Parathyroid adenoma (tissue), 2 donors: ENCODE measurements at regions not wholly inside any gene's neighbourhood (a gene's known extent, or its start where the extent isn't known, plus 50 kb on each side); places are given as distances from the start of the nearest gene placed in this dataset.

ENCODE experiments used
- H2AFZ ChIP-seq: fragments of 300-600 bp; sonication (generic); one replicate; pipeline ENCODE4 v1.7.0; 2017; ENCODE audit warnings: antibody characterized with exemption, mild to moderate bottlenecking
- H3K27ac ChIP-seq: fragments of 300-600 bp; sonication (generic); one replicate; pipeline ENCODE4 v1.7.0; 2017
- H3K27me3 ChIP-seq: fragments of 300-600 bp; sonication (generic); one replicate; pipeline ENCODE4 v1.7.0; 2017; ENCODE audit warnings: low read length; ENCODE audit not compliant: control insufficient read depth, insufficient read depth
- H3K36me3 ChIP-seq: fragments of 300-600 bp; sonication (generic); one replicate; pipeline ENCODE4 v1.7.0; 2017; ENCODE audit warnings: low read length; ENCODE audit not compliant: control insufficient read depth, insufficient read depth
- H3K4me1 ChIP-seq: fragments of 300-600 bp; sonication (generic); one replicate; pipeline ENCODE4 v1.7.0; 2017; ENCODE audit warnings: control low read depth
- H3K4me2 ChIP-seq: fragments of 300-600 bp; sonication (generic); one replicate; pipeline ENCODE4 v1.7.0; 2017; ENCODE audit warnings: low read length
- H3K4me3 ChIP-seq: fragments of 300-600 bp; sonication (generic); one replicate; pipeline ENCODE4 v1.7.0; 2017; ENCODE audit warnings: low read depth, low read length
- H3K79me2 ChIP-seq: fragments of 300-600 bp; sonication (generic); one replicate; pipeline ENCODE4 v1.7.0; 2017; ENCODE audit warnings: control low read depth
- H3K9ac ChIP-seq: fragments of 300-600 bp; sonication (generic); one replicate; pipeline ENCODE4 v1.7.0; 2017; ENCODE audit warnings: mild to moderate bottlenecking
- H3K9me3 ChIP-seq: fragments of 300-600 bp; sonication (generic); one replicate; pipeline ENCODE4 v1.7.0; 2017; ENCODE audit warnings: low read length; ENCODE audit not compliant: control insufficient read depth
- CTCF ChIP-seq: fragments of 300-600 bp; sonication (generic); IDR thresholded peaks from one replicate; pipeline ENCODE4 v1.7.0; 2017; ENCODE audit warnings: antibody characterized with exemption, mild to moderate bottlenecking
- donor health status: primary hyperparathyroidism.

- Histone ChIP-seq H3K79me2 (no peaks in the 10 kb centered on the region), H3K4me2 (no peak overlapping the region), H3K36me3 (no peaks in the 10 kb centered on the region), H3K4me3 (no peak overlapping the region), H3K4me1 (no peaks in the 10 kb centered on the region), H3K27me3 (no peaks in the 10 kb centered on the region), H3K9ac (no peak overlapping the region), H3K27ac (no peak overlapping the region), H2AFZ (no peak overlapping the region), H3K9me3 (no peaks in the 10 kb centered on the region)
- TF ChIP-seq CTCF = no peak
Observed at GRCh38 chr7:24477398-24478136, 95.7 kb upstream of the PALS2 start.

GRCh38 chr7:24478137-24478655, 95.1 kb upstream of the PALS2 start:
- Histone ChIP-seq H3K4me3 (no peak overlapping the region), H3K27ac (no peak overlapping the region)

GRCh38 chr7:24480501-24480900, 92.8 kb upstream of the PALS2 start:
- H2AFZ ChIP-seq = no peak overlapping the region
- no peak overlapping the region for H3K4me2 ChIP-seq
- no peak overlapping the region for H3K9ac ChIP-seq
- no peaks in the 10 kb centered on the region for H3K9me3 ChIP-seq
- H3K4me3 ChIP-seq = no peak overlapping the region
- TF ChIP-seq CTCF = no peak
- no peak overlapping the region for H3K27ac ChIP-seq
- H3K36me3 ChIP-seq = no peaks in the 10 kb centered on the region
- no peaks in the 10 kb centered on the region for H3K4me1 ChIP-seq
- no peaks in the 10 kb centered on the region for H3K79me2 ChIP-seq
- no peaks in the 10 kb centered on the region for H3K27me3 ChIP-seq

More at GRCh38 chr7:24478137-24478655, 95.1 kb upstream of the PALS2 start:
- H3K9ac ChIP-seq = no peak overlapping the region
- no peaks in the 10 kb centered on the region for H3K79me2 ChIP-seq
- H2AFZ ChIP-seq = no peak overlapping the region
- H3K4me1 ChIP-seq = no peaks in the 10 kb centered on the region
- H3K36me3 ChIP-seq = no peaks in the 10 kb centered on the region
- no peaks in the 10 kb centered on the region for H3K27me3 ChIP-seq
- no peak for TF ChIP-seq CTCF
- H3K9me3 ChIP-seq = no peaks in the 10 kb centered on the region
- no peak overlapping the region for H3K4me2 ChIP-seq

- H3K36me3 ChIP-seq = no peaks in the 10 kb centered on the region
- no peaks in the 10 kb centered on the region for H3K9me3 ChIP-seq
- H3K9ac ChIP-seq = no peak overlapping the region
- no peaks in the 10 kb centered on the region for H3K79me2 ChIP-seq
- no peaks in the 10 kb centered on the region for H3K27me3 ChIP-seq
- no peak overlapping the region for H2AFZ ChIP-seq
- no peak for TF ChIP-seq CTCF
- H3K4me3 ChIP-seq = no peak overlapping the region
- no peak overlapping the region for H3K4me2 ChIP-seq
- H3K27ac ChIP-seq = no peak overlapping the region
- H3K4me1 ChIP-seq = no peaks in the 10 kb centered on the region
Observed at GRCh38 chr7:24483804-24484203, 89.4 kb upstream of the PALS2 start.

- H3K4me1 ChIP-seq = no peaks in the 10 kb centered on the region
- no peak for TF ChIP-seq CTCF
- no peak overlapping the region for H3K9ac ChIP-seq
Observed at GRCh38 chr7:24492576-24492975, 80.7 kb upstream of the PALS2 start.

More at GRCh38 chr7:24492576-24492975, 80.7 kb upstream of the PALS2 start:
- no peaks in the 10 kb centered on the region for H3K9me3 ChIP-seq
- no peaks in the 10 kb centered on the region for H3K79me2 ChIP-seq
- H2AFZ ChIP-seq = no peak overlapping the region
- H3K4me2 ChIP-seq = no peak overlapping the region
- no peak overlapping the region for H3K27ac ChIP-seq
- no peaks in the 10 kb centered on the region for H3K27me3 ChIP-seq
- no peaks in the 10 kb centered on the region for H3K36me3 ChIP-seq
- H3K4me3 ChIP-seq = no peak overlapping the region
